BJ (cell line): ENCODE measurements at regions not wholly inside any gene's neighbourhood (a gene's known extent, or its start where the extent isn't known, plus 50 kb on each side); places are given as distances from the start of the nearest gene placed in this dataset. TPM values are rescaled to one million over a fixed set of nuclear protein-coding genes. Genes with fewer than 3 reads are reported as not detected.
"Not testable (repeated sequence)": the region's sequence is repeated elsewhere in the genome, so short reads cannot be mapped to it uniquely, and the experiment has no call there.

Experiments used
- CTCF ChIA-PET: fragments of 350-600 bp; formaldehyde crosslinking; extraction: SDS; loops from one replicate; lab custom pipeline; 2021; ENCODE audit warnings: antibody characterized with exemption, inconsistent platforms; lab: Yijun Ruan, JAX
- POLR2A ChIA-PET: fragments of 300-600 bp; sonication (Branson Sonifier 250); formaldehyde crosslinking; extraction: SDS; loops from one replicate; lab custom pipeline; 2021; ENCODE audit warnings: antibody characterized with exemption; lab: Charles Lee
- DNase-seq: peaks from one replicate; pipeline ENCODE4 v3.0.0-alpha.2; 2011; ENCODE audit warnings: low read depth
- H3K27me3 ChIP-seq: 2 replicates; pipeline ENCODE4 v1.6.0; 2011; ENCODE audit warnings: low read length; ENCODE audit not compliant: control insufficient read depth, insufficient read depth
- H3K36me3 ChIP-seq: 2 replicates; pipeline ENCODE4 v1.5.1; 2011; ENCODE audit warnings: low read length; ENCODE audit not compliant: control insufficient read depth, insufficient read depth
- H3K4me3 ChIP-seq: 2 replicates; pipeline ENCODE4 v1.5.1; 2011; ENCODE audit warnings: low read depth, mild to moderate bottlenecking, control low read depth, low read length
- CTCF ChIP-seq: IDR thresholded peaks from 2 replicates; pipeline ENCODE4 v1.5.1; 2011; ENCODE audit warnings: low read depth, mild to moderate bottlenecking, control low read depth, inconsistent platforms, low read length, moderate library complexity; ENCODE audit not compliant: insufficient read depth
- small RNA-seq: library from RNA; depleted of rRNA; stranded (forward); fragments of <200 nt; gene quantifications from one replicate; pipeline ENCODE3, GENCODE V24; 2012; ENCODE audit warnings: low replicate concordance, low read depth; ENCODE audit not compliant: insufficient read length

- ChIA-PET CTCF (no interaction called here), POLR2A (no interaction called here)
- H3K27me3 ChIP-seq, result no peaks in the 10 kb centered on the region
- H3K36me3 ChIP-seq, result no peaks in the 10 kb centered on the region
- no peak for TF ChIP-seq CTCF
- H3K4me3 ChIP-seq, result no peak overlapping the region
- DNase-seq, result no peak
Measured at GRCh38 chr11:71774603-71775222, 58.3 kb upstream of the DEFB108B start.

- POLR2A ChIA-PET, CTCF ChIA-PET, H3K27me3 ChIP-seq, DNase-seq, H3K4me3 ChIP-seq, H3K36me3 ChIP-seq: not testable (repeated sequence)
Measured at GRCh38 chr11:71780116-71780515, 52.9 kb upstream of the DEFB108B start.

- H3K4me3 ChIP-seq, H3K27me3 ChIP-seq, POLR2A ChIA-PET, DNase-seq, H3K36me3 ChIP-seq, CTCF ChIA-PET: not testable (repeated sequence)
Measured at GRCh38 chr11:71780771-71781170, 52.2 kb upstream of the DEFB108B start.

- CTCF ChIA-PET, POLR2A ChIA-PET, H3K27me3 ChIP-seq, DNase-seq, H3K4me3 ChIP-seq, H3K36me3 ChIP-seq: not testable (repeated sequence)
Measured at GRCh38 chr11:71781491-71781890, 51.5 kb upstream of the DEFB108B start.

- CTCF ChIA-PET, H3K4me3 ChIP-seq, H3K36me3 ChIP-seq, DNase-seq, POLR2A ChIA-PET, H3K27me3 ChIP-seq: not testable (repeated sequence)
Measured at GRCh38 chr11:71782229-71782861, 50.7 kb upstream of the DEFB108B start.

GRCh38 chr11:71783191-71783590, 49.8 kb upstream of the DEFB108B start:
- H3K4me3 ChIP-seq, H3K36me3 ChIP-seq, H3K27me3 ChIP-seq, POLR2A ChIA-PET: not testable (repeated sequence)
- DNase-seq, result peak; percentile 10
- CTCF ChIA-PET, result interaction anchor here (0.6 kb wide), 1 partner anchor 149 kb away, joined by 5 read pairs; no protein-coding TSS in a partner anchor

Small RNAs in the stretch of these regions (small RNA-seq; reads per million reads assigned to genes)
- gene SNRPCP14, result not detected
